Amniotic epithelial cell (primary cell): ENCODE measurements at regions not wholly inside any gene's neighbourhood (a gene's known extent, or its start where the extent isn't known, plus 50 kb on each side); places are given as distances from the start of the nearest gene placed in this dataset.

Experiments used
- DNase-seq: peaks from one replicate; pipeline ENCODE4 v3.0.0-alpha.2; 2010; ENCODE audit warnings: low read depth

- no peak for DNase-seq
Observed at GRCh38 chr4:188839704-188840103, 700.5 kb downstream of the TRIML1 start.

- DNase-seq, result no peak
Observed at GRCh38 chr4:188841523-188841922, 702.3 kb downstream of the TRIML1 start.

- DNase-seq, result no peak
Observed at GRCh38 chr4:188854436-188854835, 715.2 kb downstream of the TRIML1 start.

- no peak for DNase-seq
Observed at GRCh38 chr4:188858696-188859095, 719.5 kb downstream of the TRIML1 start.

GRCh38 chr4:188864741-188865140, 725.5 kb downstream of the TRIML1 start:
- DNase-seq, result no peak

GRCh38 chr4:188867796-188868195, 728.6 kb downstream of the TRIML1 start:
- no peak for DNase-seq

- no peak for DNase-seq
Observed at GRCh38 chr4:188869581-188869980, 730.3 kb downstream of the TRIML1 start.

GRCh38 chr4:188872809-188873208, 733.6 kb downstream of the TRIML1 start:
- no peak for DNase-seq

- DNase-seq, result no peak
Observed at GRCh38 chr4:188876881-188877280, 737.6 kb downstream of the TRIML1 start.

- no peak for DNase-seq
Observed at GRCh38 chr4:188879598-188879997, 740.4 kb downstream of the TRIML1 start.

- DNase-seq, result no peak
Observed at GRCh38 chr4:188887905-188888304, 748.7 kb downstream of the TRIML1 start.

- no peak for DNase-seq
Observed at GRCh38 chr4:188892837-188893236, 753.6 kb downstream of the TRIML1 start.

GRCh38 chr4:188903986-188904385, 764.7 kb downstream of the TRIML1 start:
- no peak for DNase-seq

GRCh38 chr4:188904617-188905016, 765.4 kb downstream of the TRIML1 start:
- no peak for DNase-seq

GRCh38 chr4:188905248-188905647, 766.0 kb downstream of the TRIML1 start:
- no peak for DNase-seq

- no peak for DNase-seq
Observed at GRCh38 chr4:188911199-188911598, 772.0 kb downstream of the TRIML1 start.

- DNase-seq, result no peak
Observed at GRCh38 chr4:188911707-188912106, 772.5 kb downstream of the TRIML1 start.

- no peak for DNase-seq
Observed at GRCh38 chr4:188915175-188915574, 775.9 kb downstream of the TRIML1 start.

GRCh38 chr4:188918787-188919186, 779.5 kb downstream of the TRIML1 start:
- DNase-seq, result no peak

- DNase-seq, result peak; percentile 11
Observed at GRCh38 chr4:188930822-188931221, 791.6 kb downstream of the TRIML1 start.

GRCh38 chr4:188934320-188934962, 795.2 kb downstream of the TRIML1 start:
- peak; percentile 22 for DNase-seq

- DNase-seq, result peak; percentile 93
Observed at GRCh38 chr4:188941524-188942119, 802.4 kb downstream of the TRIML1 start.

- no peak for DNase-seq
Observed at GRCh38 chr4:188942606-188943005, 803.4 kb downstream of the TRIML1 start.

GRCh38 chr4:188949596-188949995, 810.4 kb downstream of the TRIML1 start:
- no peak for DNase-seq
